NB4 (cell line): ENCODE measurements at regions not wholly inside any gene's neighbourhood (a gene's known extent, or its start where the extent isn't known, plus 50 kb on each side); places are given as distances from the start of the nearest gene placed in this dataset.

ENCODE experiments used
- CTCF ChIP-seq: IDR thresholded peaks from one replicate; pipeline ENCODE4 v1.5.1; 2012; ENCODE audit warnings: low read depth, low read length
- MAX ChIP-seq: IDR thresholded peaks from 2 replicates; pipeline ENCODE4 v1.6.1; 2011; ENCODE audit warnings: low read depth, low read length
- MYC ChIP-seq: IDR thresholded peaks from 2 replicates; pipeline ENCODE4 v1.6.1; 2011; ENCODE audit warnings: low read depth, low read length
- POLR2A ChIP-seq: IDR thresholded peaks from 2 replicates; pipeline ENCODE4 v1.6.1; 2011; ENCODE audit warnings: mild to moderate bottlenecking; ENCODE audit not compliant: insufficient read length; ENCODE audit errors: extremely low read depth

GRCh38 chr20:30168800-30169138, 1088.7 kb upstream of the DEFB115 start:
- no peak for TF ChIP-seq CTCF
- no peak for TF ChIP-seq POLR2A
- no peak for TF ChIP-seq MYC
- TF ChIP-seq MAX = no peak
